ENCODE measurements at regions not wholly inside any gene's neighbourhood (a gene's known extent, or its start where the extent isn't known, plus 50 kb on each side); places are given as distances from the start of the nearest gene placed in this dataset.
A peak's percentile ranks its signal among the peaks of the same experiment; 100 is the strongest.
"Not testable (repeated sequence)": the region's sequence is repeated elsewhere in the genome, so short reads cannot be mapped to it uniquely, and the experiment has no call there.

GRCh38 chrX:123049071-123049625 is 134.9 kb upstream of the GRIA3 start:
- DNase-seq, result no peak

- no peak for DNase-seq
Measured at GRCh38 chrX:123060986-123061385, 123.1 kb upstream of the GRIA3 start.

GRCh38 chrX:123064053-123064452 is 120.0 kb upstream of the GRIA3 start:
- no peak for DNase-seq

GRCh38 chrX:123072686-123073385 is 111.2 kb upstream of the GRIA3 start:
- no peak for DNase-seq

GRCh38 chrX:123075947-123076561 is 108.0 kb upstream of the GRIA3 start:
- DNase-seq, result no peak

GRCh38 chrX:123077631-123078030 is 106.4 kb upstream of the GRIA3 start:
- no peak for DNase-seq

- no peak for DNase-seq
Measured at GRCh38 chrX:123080065-123080464, 104.0 kb upstream of the GRIA3 start.

GRCh38 chrX:123081776-123082175 is 102.3 kb upstream of the GRIA3 start:
- no peak for DNase-seq

- DNase-seq, result no peak
Measured at GRCh38 chrX:123083924-123084323, 100.2 kb upstream of the GRIA3 start.

- no peak for DNase-seq
Measured at GRCh38 chrX:123084797-123085196, 99.3 kb upstream of the GRIA3 start.

- no peak for DNase-seq
Measured at GRCh38 chrX:123085311-123085940, 98.7 kb upstream of the GRIA3 start.

- no peak for DNase-seq
Measured at GRCh38 chrX:123086768-123087167, 97.3 kb upstream of the GRIA3 start.

GRCh38 chrX:123087326-123087725 is 96.8 kb upstream of the GRIA3 start:
- DNase-seq, result no peak

- DNase-seq, result no peak
Measured at GRCh38 chrX:123088331-123088730, 95.7 kb upstream of the GRIA3 start.

- no peak for DNase-seq
Measured at GRCh38 chrX:123088930-123089329, 95.1 kb upstream of the GRIA3 start.

- DNase-seq, result peak; percentile 15
Measured at GRCh38 chrX:123093792-123094191, 90.3 kb upstream of the GRIA3 start.

- DNase-seq, result no peak
Measured at GRCh38 chrX:123108513-123109427, 75.3 kb upstream of the GRIA3 start.

GRCh38 chrX:123121241-123121640 is 62.8 kb upstream of the GRIA3 start:
- DNase-seq, result no peak

GRCh38 chrX:123129805-123130204 is 54.3 kb upstream of the GRIA3 start:
- not testable (repeated sequence) for DNase-seq

Data from COR-L47 (cell line).